ENCODE measurements at regions not wholly inside any gene's neighbourhood (a gene's known extent, or its start where the extent isn't known, plus 50 kb on each side); places are given as distances from the start of the nearest gene placed in this dataset.

- no peak for TF ChIP-seq CTCF (conservative IDR thresholded peaks at IDR 0.05; ENCODE audit: low read length)
- no peaks in the 10 kb centered on the region for H3K9me2 ChIP-seq (replicated peaks; ENCODE audit: low read depth, low read length)
- no peaks in the 10 kb centered on the region for H3K4me1 ChIP-seq (ENCODE audit: insufficient read depth, low read length, poor library complexity, severe bottlenecking)
- no peak overlapping the region for H3K4me2 ChIP-seq (ENCODE audit: low read depth, low read length, poor library complexity, severe bottlenecking)
- H4K20me1 ChIP-seq (ENCODE audit: insufficient read depth, low read length, poor library complexity, severe bottlenecking), result no peaks in the 10 kb centered on the region
- no peaks in the 10 kb centered on the region for H3F3A ChIP-seq (ENCODE audit: low read depth)
- H2AFZ ChIP-seq (ENCODE audit: low read length), result 0 out of 2 replicates have a peak overlapping the region, but pooled peaks have one; percentile 22
- no peak overlapping the region for H3K9ac ChIP-seq (ENCODE audit: low read depth, low read length, poor library complexity, severe bottlenecking)
- no peaks in the 10 kb centered on the region for H3K36me3 ChIP-seq (ENCODE audit: insufficient read depth, low read length)
- no peak overlapping the region for H3K4me3 ChIP-seq (ENCODE audit: low read length, poor library complexity, severe bottlenecking)
- H3K27me3 ChIP-seq (ENCODE audit: insufficient read depth, low read length, poor library complexity, severe bottlenecking), result no peaks in the 10 kb centered on the region
- H3K79me2 ChIP-seq (ENCODE audit: insufficient read depth, low read length), result no peaks in the 10 kb centered on the region
- peaks cover 10% of the 10 kb centered on the region; the same call in 1 of the 2 replicates for H3K9me3 ChIP-seq (ENCODE audit: insufficient read depth, low read depth, low read length)
These were observed 107.5 kb upstream of the CNTN1 start for GRCh38 chr12:40584763-40585162.

GRCh38 chr12:40586823-40587222 is 105.4 kb upstream of the CNTN1 start:
- H4K20me1 ChIP-seq (ENCODE audit: insufficient read depth, low read length, poor library complexity, severe bottlenecking), result no peaks in the 10 kb centered on the region
- no peaks in the 10 kb centered on the region for H3K36me3 ChIP-seq (ENCODE audit: insufficient read depth, low read length)
- no peak overlapping the region for H3K9ac ChIP-seq (ENCODE audit: low read depth, low read length, poor library complexity, severe bottlenecking)
- no peaks in the 10 kb centered on the region for H3K79me2 ChIP-seq (ENCODE audit: insufficient read depth, low read length)
- no peak for TF ChIP-seq EZH2phosphoT487 (IDR thresholded peaks at IDR 0.05; ENCODE audit: borderline replicate concordance)
- TF ChIP-seq CTCF (conservative IDR thresholded peaks at IDR 0.05; ENCODE audit: low read length), result no peak
- peaks cover 8% of the 10 kb centered on the region for H3K4me1 ChIP-seq (ENCODE audit: insufficient read depth, low read length, poor library complexity, severe bottlenecking)
- no peak overlapping the region for H3K4me3 ChIP-seq (ENCODE audit: low read length, poor library complexity, severe bottlenecking)
- H3K27me3 ChIP-seq (ENCODE audit: insufficient read depth, low read length, poor library complexity, severe bottlenecking), result no peaks in the 10 kb centered on the region
- no peaks in the 10 kb centered on the region for H3K9me2 ChIP-seq (replicated peaks; ENCODE audit: low read depth, low read length)
- H2AFZ ChIP-seq (ENCODE audit: low read length), result no peak overlapping the region
- H3K9me3 ChIP-seq (ENCODE audit: insufficient read depth, low read depth, low read length), result peaks cover 7% of the 10 kb centered on the region; the same call in 1 of the 2 replicates
- no peaks in the 10 kb centered on the region for H3F3A ChIP-seq (ENCODE audit: low read depth)
- H3K4me2 ChIP-seq (ENCODE audit: low read depth, low read length, poor library complexity, severe bottlenecking), result no peak overlapping the region

- H3K4me3 ChIP-seq (ENCODE audit: low read length, poor library complexity, severe bottlenecking), result no peak overlapping the region
- no peak overlapping the region for H3K9ac ChIP-seq (ENCODE audit: low read depth, low read length, poor library complexity, severe bottlenecking)
These were observed 104.8 kb upstream of the CNTN1 start for GRCh38 chr12:40587421-40587820.

More at GRCh38 chr12:40587421-40587820, 104.8 kb upstream of the CNTN1 start:
- Histone ChIP-seq H4K20me1 (ENCODE audit: insufficient read depth, low read length, poor library complexity, severe bottlenecking) (no peaks in the 10 kb centered on the region), H3K4me2 (ENCODE audit: low read depth, low read length, poor library complexity, severe bottlenecking) (no peak overlapping the region), H3K79me2 (ENCODE audit: insufficient read depth, low read length) (no peaks in the 10 kb centered on the region), H3K4me1 (ENCODE audit: insufficient read depth, low read length, poor library complexity, severe bottlenecking) (peaks cover 14% of the 10 kb centered on the region), H3F3A (ENCODE audit: low read depth) (no peaks in the 10 kb centered on the region), H3K9me2 (replicated peaks; ENCODE audit: low read depth, low read length) (no peaks in the 10 kb centered on the region), H3K9me3 (ENCODE audit: insufficient read depth, low read depth, low read length) (peaks cover 5% of the 10 kb centered on the region; the same call in 1 of the 2 replicates), H3K27me3 (ENCODE audit: insufficient read depth, low read length, poor library complexity, severe bottlenecking) (no peaks in the 10 kb centered on the region), H3K36me3 (ENCODE audit: insufficient read depth, low read length) (no peaks in the 10 kb centered on the region), H2AFZ (ENCODE audit: low read length) (no peak overlapping the region)
- TF ChIP-seq EZH2phosphoT487 (IDR thresholded peaks at IDR 0.05; ENCODE audit: borderline replicate concordance) (no peak), CTCF (conservative IDR thresholded peaks at IDR 0.05; ENCODE audit: low read length) (no peak)
